ENCODE measurements at regions not wholly inside any gene's neighbourhood (a gene's known extent, or its start where the extent isn't known, plus 50 kb on each side); places are given as distances from the start of the nearest gene placed in this dataset.
"Not testable (repeated sequence)": the region's sequence is repeated elsewhere in the genome, so short reads cannot be mapped to it uniquely, and the experiment has no call there.

GRCh38 chr5:15304066-15304731 lies 195.8 kb upstream of the FBXL7 start:
- Histone ChIP-seq H3K4me3 (ENCODE audit: extremely low read depth, insufficient read depth, low read length, poor library complexity, severe bottlenecking) (no peak overlapping the region), H3K36me3 (ENCODE audit: control insufficient read depth, insufficient read depth, low read length) (no peaks in the 10 kb centered on the region), H3K27ac (ENCODE audit: low read depth, low read length, severe bottlenecking) (no peak overlapping the region), H3K9me3 (ENCODE audit: control insufficient read depth, low read length) (no peaks in the 10 kb centered on the region), H3K4me1 (ENCODE audit: control insufficient read depth, insufficient read depth, low read length, poor library complexity, severe bottlenecking) (no peaks in the 10 kb centered on the region)
- 85 to 100% methylated on average over 2 of the region's 2 CpGs for WGBS, 2 experiments (ENCODE audit: insufficient coverage in 2 of 2)

- H3K9me3 ChIP-seq (ENCODE audit: control insufficient read depth, low read length), result no peaks in the 10 kb centered on the region
- H3K36me3 ChIP-seq (ENCODE audit: control insufficient read depth, insufficient read depth, low read length), result no peaks in the 10 kb centered on the region
- 96% methylated on average over 3 of the region's 5 CpGs for WGBS, 2 experiments (ENCODE audit: insufficient coverage in 2 of 2)
- H3K4me3 ChIP-seq (ENCODE audit: extremely low read depth, insufficient read depth, low read length, poor library complexity, severe bottlenecking), result no peak overlapping the region
- no peak overlapping the region for H3K27ac ChIP-seq (ENCODE audit: low read depth, low read length, severe bottlenecking)
- no peaks in the 10 kb centered on the region for H3K4me1 ChIP-seq (ENCODE audit: control insufficient read depth, insufficient read depth, low read length, poor library complexity, severe bottlenecking)
Measured at GRCh38 chr5:15300141-15300540, 199.8 kb upstream of the FBXL7 start.

DNA sequence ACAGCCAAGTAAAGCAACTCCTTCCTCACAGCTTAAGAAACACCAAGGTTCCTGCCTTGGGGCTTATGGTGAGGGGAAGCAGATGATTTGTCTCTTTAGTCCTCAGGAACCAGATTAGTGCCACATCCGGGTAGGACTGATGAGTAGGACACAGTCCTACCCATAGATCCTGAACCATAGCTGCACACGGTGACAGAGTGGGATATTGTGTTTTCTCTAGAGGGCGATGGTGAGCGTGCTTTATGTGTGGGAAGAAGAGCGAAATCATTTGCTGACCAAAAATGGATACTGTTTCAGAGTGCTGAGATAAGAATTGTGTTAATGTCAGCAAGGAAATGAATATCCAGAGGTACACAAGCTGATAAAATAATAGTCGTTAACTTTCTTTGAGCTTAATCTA lies 209.0 kb upstream of the FBXL7 start:
- Histone ChIP-seq H3K4me3 (ENCODE audit: extremely low read depth, insufficient read depth, low read length, poor library complexity, severe bottlenecking) (no peak overlapping the region), H3K27ac (ENCODE audit: low read depth, low read length, severe bottlenecking) (no peak overlapping the region), H3K9me3 (ENCODE audit: control insufficient read depth, low read length) (peaks cover 4% of the 10 kb centered on the region), H3K4me1 (ENCODE audit: control insufficient read depth, insufficient read depth, low read length, poor library complexity, severe bottlenecking) (peaks cover 3% of the 10 kb centered on the region), H3K36me3 (ENCODE audit: control insufficient read depth, insufficient read depth, low read length) (no peaks in the 10 kb centered on the region)
- WGBS, 2 experiments (ENCODE audit: insufficient coverage in 2 of 2), result 98 to 100% methylated on average over 4 to 5 of the region's 6 CpGs

DNA sequence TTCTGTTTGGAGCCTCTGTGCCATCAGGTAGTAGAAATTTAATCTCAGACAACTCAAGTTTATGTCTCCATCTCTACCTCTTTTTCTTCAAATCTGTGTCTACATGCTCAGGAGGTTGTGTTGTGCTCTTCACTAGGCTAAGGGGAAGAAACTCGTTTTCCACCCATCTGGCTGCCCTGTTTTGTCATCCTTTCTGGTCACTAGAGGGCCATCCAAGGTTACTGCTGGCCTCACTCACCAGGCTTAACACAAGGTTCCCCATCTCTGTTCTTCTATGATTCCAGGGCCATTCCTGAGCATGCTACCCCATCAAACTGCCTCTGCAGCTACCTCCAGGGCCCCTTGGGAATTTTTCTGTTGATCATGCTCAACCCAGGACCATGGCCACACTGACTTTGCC lies 213.3 kb upstream of the FBXL7 start:
- 50 to 80% methylated on average over 1 of the region's 1 CpG for WGBS, 2 experiments (ENCODE audit: insufficient coverage in 2 of 2)
- H3K27ac ChIP-seq (ENCODE audit: low read depth, low read length, severe bottlenecking), result no peak overlapping the region
- H3K4me1 ChIP-seq (ENCODE audit: control insufficient read depth, insufficient read depth, low read length, poor library complexity, severe bottlenecking), result peaks cover 3% of the 10 kb centered on the region
- H3K9me3 ChIP-seq (ENCODE audit: control insufficient read depth, low read length), result peaks cover 4% of the 10 kb centered on the region
- H3K36me3 ChIP-seq (ENCODE audit: control insufficient read depth, insufficient read depth, low read length), result no peaks in the 10 kb centered on the region
- H3K4me3 ChIP-seq (ENCODE audit: extremely low read depth, insufficient read depth, low read length, poor library complexity, severe bottlenecking), result no peak overlapping the region

DNA sequence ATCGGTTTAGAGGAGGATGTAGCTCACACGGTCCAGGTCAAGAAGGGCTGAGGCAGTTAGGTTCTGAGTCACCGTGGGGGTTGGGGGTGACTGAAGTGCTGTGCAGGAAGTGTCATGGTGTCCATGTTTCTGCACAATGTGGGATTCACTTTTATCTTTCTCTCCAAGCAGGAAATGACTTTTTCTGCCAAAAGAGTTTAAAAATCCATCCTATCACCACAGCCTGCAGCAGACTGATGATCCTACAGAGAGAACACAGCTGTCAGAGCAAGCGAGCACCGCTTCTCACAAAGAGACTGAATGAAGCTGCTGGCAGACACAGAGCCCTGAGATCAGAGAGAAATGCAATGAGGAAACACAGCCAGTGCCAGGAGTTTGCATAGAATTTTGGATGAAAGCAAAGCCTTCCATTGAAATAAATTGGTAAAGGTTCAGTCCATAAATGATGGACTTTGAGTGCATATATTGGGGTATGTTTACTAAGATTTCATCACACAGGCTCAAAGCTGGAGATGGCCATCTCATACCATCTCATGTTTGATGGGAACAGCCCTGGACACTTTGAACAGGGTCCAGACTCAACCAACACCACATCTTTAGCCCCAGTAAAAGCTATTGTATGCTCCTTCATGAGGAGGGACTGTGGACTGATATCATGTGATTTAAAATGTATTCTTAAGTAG lies 213.9 kb upstream of the FBXL7 start:
- peaks cover 3% of the 10 kb centered on the region for H3K4me1 ChIP-seq (ENCODE audit: control insufficient read depth, insufficient read depth, low read length, poor library complexity, severe bottlenecking)
- WGBS, 2 experiments (ENCODE audit: insufficient coverage in 2 of 2), result 85 to 86% methylated on average over 4 to 5 of the region's 5 CpGs
- peak overlapping the region; percentile 16 for H3K27ac ChIP-seq (ENCODE audit: low read depth, low read length, severe bottlenecking)
- H3K4me3 ChIP-seq (ENCODE audit: extremely low read depth, insufficient read depth, low read length, poor library complexity, severe bottlenecking), result no peak overlapping the region
- H3K9me3 ChIP-seq (ENCODE audit: control insufficient read depth, low read length), result no peaks in the 10 kb centered on the region
- H3K36me3 ChIP-seq (ENCODE audit: control insufficient read depth, insufficient read depth, low read length), result no peaks in the 10 kb centered on the region

DNA sequence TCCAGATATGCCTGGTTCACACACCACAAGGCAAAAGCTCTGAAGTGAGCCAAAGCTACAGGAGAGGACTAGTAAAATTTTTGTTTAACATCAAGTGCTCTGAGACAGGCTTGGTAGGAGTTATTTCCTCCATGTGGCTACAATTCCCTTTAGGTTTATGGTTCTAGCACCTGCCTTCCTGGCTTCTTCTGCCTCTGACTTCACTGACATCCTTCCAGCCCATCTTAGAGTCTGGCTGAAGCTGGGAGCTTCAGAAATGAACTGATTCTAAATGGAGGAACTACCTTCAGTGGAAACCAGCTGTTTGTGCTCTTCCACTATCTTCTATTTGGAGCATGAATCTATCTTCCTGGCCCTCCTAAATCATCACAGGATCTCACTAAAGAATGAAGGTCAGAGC lies 215.3 kb upstream of the FBXL7 start:
- H3K36me3 ChIP-seq (ENCODE audit: control insufficient read depth, insufficient read depth, low read length), result no peaks in the 10 kb centered on the region
- H3K4me3 ChIP-seq (ENCODE audit: extremely low read depth, insufficient read depth, low read length, poor library complexity, severe bottlenecking), result no peak overlapping the region
- H3K27ac ChIP-seq (ENCODE audit: low read depth, low read length, severe bottlenecking), result no peak overlapping the region
- no peaks in the 10 kb centered on the region for H3K9me3 ChIP-seq (ENCODE audit: control insufficient read depth, low read length)
- peaks cover 3% of the 10 kb centered on the region for H3K4me1 ChIP-seq (ENCODE audit: control insufficient read depth, insufficient read depth, low read length, poor library complexity, severe bottlenecking)

DNA sequence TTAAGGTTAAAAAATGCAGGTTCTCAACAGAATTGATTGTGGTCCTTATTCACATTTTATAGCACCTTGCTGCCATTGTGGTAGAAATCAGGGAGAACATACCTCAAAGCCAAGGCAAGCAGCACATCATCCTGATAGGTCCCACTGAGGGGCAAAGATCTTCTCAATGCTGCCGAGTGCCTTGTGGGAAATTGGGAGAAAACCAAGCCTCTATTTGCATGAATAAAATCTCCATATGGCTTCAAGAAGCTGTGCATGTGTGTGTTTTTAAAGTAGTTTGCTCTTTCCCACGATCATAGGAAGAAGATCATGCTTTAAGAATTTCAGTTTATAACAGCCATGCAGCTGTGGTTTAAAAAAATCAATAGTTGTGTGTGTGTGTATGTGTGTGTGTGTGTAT lies 216.9 kb upstream of the FBXL7 start:
- no peaks in the 10 kb centered on the region for H3K9me3 ChIP-seq (ENCODE audit: control insufficient read depth, low read length)
- no peaks in the 10 kb centered on the region for H3K4me1 ChIP-seq (ENCODE audit: control insufficient read depth, insufficient read depth, low read length, poor library complexity, severe bottlenecking)
- no peaks in the 10 kb centered on the region for H3K36me3 ChIP-seq (ENCODE audit: control insufficient read depth, insufficient read depth, low read length)
- no peak overlapping the region for H3K27ac ChIP-seq (ENCODE audit: low read depth, low read length, severe bottlenecking)
- 90 to 100% methylated on average over 1 to 2 of the region's 2 CpGs for WGBS, 2 experiments (ENCODE audit: insufficient coverage in 2 of 2)
- H3K4me3 ChIP-seq (ENCODE audit: extremely low read depth, insufficient read depth, low read length, poor library complexity, severe bottlenecking), result no peak overlapping the region

DNA sequence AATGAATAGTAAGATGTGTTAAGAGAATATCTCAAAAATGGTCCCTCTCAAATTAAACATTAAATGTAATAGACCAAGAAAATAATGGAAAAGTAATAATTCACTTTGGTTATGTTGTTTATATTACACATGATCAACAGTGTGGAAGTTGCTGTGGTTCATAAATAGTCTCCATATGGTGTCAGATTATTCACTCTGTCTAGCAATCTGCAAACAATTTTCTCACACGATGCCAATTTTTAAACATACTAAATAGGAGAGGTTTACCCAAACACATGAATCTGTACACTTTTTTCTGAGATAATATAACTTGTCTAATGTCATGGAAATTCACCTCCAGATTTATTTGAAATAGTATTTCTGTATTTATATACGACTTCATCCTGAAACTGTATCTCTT lies 217.4 kb upstream of the FBXL7 start:
- no peaks in the 10 kb centered on the region for H3K36me3 ChIP-seq (ENCODE audit: control insufficient read depth, insufficient read depth, low read length)
- H3K27ac ChIP-seq (ENCODE audit: low read depth, low read length, severe bottlenecking), result no peak overlapping the region
- H3K9me3 ChIP-seq (ENCODE audit: control insufficient read depth, low read length), result no peaks in the 10 kb centered on the region
- H3K4me1 ChIP-seq (ENCODE audit: control insufficient read depth, insufficient read depth, low read length, poor library complexity, severe bottlenecking), result no peaks in the 10 kb centered on the region
- WGBS, 2 experiments (ENCODE audit: insufficient coverage in 2 of 2), result no CpG with 5 or more reads among the region's 2 CpGs
- H3K4me3 ChIP-seq (ENCODE audit: extremely low read depth, insufficient read depth, low read length, poor library complexity, severe bottlenecking), result no peak overlapping the region

DNA sequence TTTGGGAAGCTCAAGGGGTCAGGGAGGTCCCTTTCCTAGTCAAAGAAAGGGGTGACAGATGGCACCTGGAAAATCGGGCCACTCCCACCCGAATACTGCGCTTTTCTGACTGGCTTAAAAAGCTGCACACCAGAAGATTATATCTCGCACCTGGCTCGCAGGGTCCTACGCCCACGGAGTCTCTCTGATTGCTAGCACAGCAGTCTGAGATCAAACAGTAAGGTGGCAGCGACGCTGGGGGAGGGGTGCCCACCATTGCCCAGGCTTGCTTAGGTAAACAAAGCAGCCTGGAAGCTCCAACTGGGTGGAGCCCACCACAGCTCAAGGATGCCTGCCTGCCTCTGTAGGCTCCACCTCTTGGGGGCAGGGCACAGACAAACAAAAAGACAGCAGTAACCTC lies 228.4 kb upstream of the FBXL7 start:
- not testable (repeated sequence) for H3K27ac ChIP-seq (ENCODE audit: low read depth, low read length, severe bottlenecking); H3K4me1 ChIP-seq (ENCODE audit: control insufficient read depth, insufficient read depth, low read length, poor library complexity, severe bottlenecking); H3K36me3 ChIP-seq (ENCODE audit: control insufficient read depth, insufficient read depth, low read length); H3K9me3 ChIP-seq (ENCODE audit: control insufficient read depth, low read length); H3K4me3 ChIP-seq (ENCODE audit: extremely low read depth, insufficient read depth, low read length, poor library complexity, severe bottlenecking)
- WGBS, 2 experiments (ENCODE audit: insufficient coverage in 2 of 2), result 63 to 69% methylated on average over 9 of the region's 9 CpGs

GRCh38 chr5:15267966-15268365 lies 232.0 kb upstream of the FBXL7 start:
- WGBS, 2 experiments (ENCODE audit: insufficient coverage in 2 of 2), result 100% methylated on average over 1 of the region's 2 CpGs; no CpG with 5 or more reads in 1 of the 2 experiments
- no peak overlapping the region for H3K27ac ChIP-seq (ENCODE audit: low read depth, low read length, severe bottlenecking)
- no peaks in the 10 kb centered on the region for H3K4me1 ChIP-seq (ENCODE audit: control insufficient read depth, insufficient read depth, low read length, poor library complexity, severe bottlenecking)
- H3K36me3 ChIP-seq (ENCODE audit: control insufficient read depth, insufficient read depth, low read length), result no peaks in the 10 kb centered on the region
- no peak overlapping the region for H3K4me3 ChIP-seq (ENCODE audit: extremely low read depth, insufficient read depth, low read length, poor library complexity, severe bottlenecking)
- peaks cover 4% of the 10 kb centered on the region for H3K9me3 ChIP-seq (ENCODE audit: control insufficient read depth, low read length)

DNA sequence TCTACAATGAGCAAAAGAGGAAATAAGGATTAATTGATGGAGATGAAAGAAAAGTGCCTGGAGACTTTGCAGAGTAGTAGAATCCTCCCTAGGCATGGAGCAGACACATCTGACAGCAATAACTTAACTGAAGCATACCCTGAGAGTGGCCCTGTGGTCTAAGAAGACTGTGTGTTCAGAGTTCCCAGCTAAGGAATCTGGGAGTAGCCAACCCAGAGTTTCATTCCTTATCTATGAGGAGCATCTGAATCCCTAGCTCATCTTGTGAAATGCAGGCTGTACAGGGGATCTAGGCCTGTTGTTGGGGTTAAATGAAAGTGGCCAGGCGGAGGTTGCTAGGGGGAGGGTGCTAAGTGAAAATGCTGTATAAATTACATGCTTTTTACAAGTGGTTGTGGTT lies 233.1 kb upstream of the FBXL7 start:
- no peaks in the 10 kb centered on the region for H3K4me1 ChIP-seq (ENCODE audit: control insufficient read depth, insufficient read depth, low read length, poor library complexity, severe bottlenecking)
- H3K9me3 ChIP-seq (ENCODE audit: control insufficient read depth, low read length), result peaks cover 4% of the 10 kb centered on the region
- H3K4me3 ChIP-seq (ENCODE audit: extremely low read depth, insufficient read depth, low read length, poor library complexity, severe bottlenecking), result no peak overlapping the region
- H3K36me3 ChIP-seq (ENCODE audit: control insufficient read depth, insufficient read depth, low read length), result no peaks in the 10 kb centered on the region
- H3K27ac ChIP-seq (ENCODE audit: low read depth, low read length, severe bottlenecking), result no peak overlapping the region
- WGBS, 2 experiments (ENCODE audit: insufficient coverage in 2 of 2), result 100% methylated on average over 1 of the region's 1 CpG; no CpG with 5 or more reads in 1 of the 2 experiments

Measured in mesodermal cell (in vitro differentiated cells).